ENCODE measurements at regions not wholly inside any gene's neighbourhood (a gene's known extent, or its start where the extent isn't known, plus 50 kb on each side); places are given as distances from the start of the nearest gene placed in this dataset.

- Histone ChIP-seq H3K27ac (ENCODE audit: low read depth, low read length) (no peak overlapping the region), H3K36me3 (ENCODE audit: control insufficient read depth in 2 of 3, insufficient read depth in 3 of 3, low read length in 3 of 3) (no peaks in the 10 kb centered on the region), H3K9me3 (ENCODE audit: control insufficient read depth in 2 of 3, low read length in 3 of 3) (no peaks in the 10 kb centered on the region), H3K4me3 (ENCODE audit: low read length) (no peak overlapping the region), H3K27me3 (ENCODE audit: control insufficient read depth in 2 of 2, insufficient read depth in 2 of 2, low read length in 2 of 2) (no peaks in the 10 kb centered on the region), H3K4me1 (ENCODE audit: control insufficient read depth in 2 of 2, insufficient read depth in 2 of 2, low read length in 2 of 2) (no peaks in the 10 kb centered on the region)
- Mint-ChIP-seq H3K27me3 (peaks cover 0 to 31% (median 20%) of the 10 kb centered on the region in 5 donors), H3K4me1 (no peaks in the 10 kb centered on the region), H3K4me3 (no peak overlapping the region), H3K36me3 (no peaks in the 10 kb centered on the region), H3K9me3 (peaks cover 0 to 5% (median 0%) of the 10 kb centered on the region in 11 donors), H3K27ac (no peak overlapping the region)
- ATAC-seq (no peak), DNase-seq (no peak)
- POLR2A ChIA-PET: no interaction called here
- intact Hi-C loops (cut with micrococcal nuclease): no loop called here
- CTCF ChIA-PET: interaction anchor here (0.6 to 0.7 kb wide), 3 partner anchors 463 to 1171 kb away, joined by 3 to 8 read pairs (median 3); no protein-coding TSS in a partner anchor
These were observed 89.6 kb upstream of the LGR5 start for GRCh38 chr12:71349950-71350349.

DNA sequence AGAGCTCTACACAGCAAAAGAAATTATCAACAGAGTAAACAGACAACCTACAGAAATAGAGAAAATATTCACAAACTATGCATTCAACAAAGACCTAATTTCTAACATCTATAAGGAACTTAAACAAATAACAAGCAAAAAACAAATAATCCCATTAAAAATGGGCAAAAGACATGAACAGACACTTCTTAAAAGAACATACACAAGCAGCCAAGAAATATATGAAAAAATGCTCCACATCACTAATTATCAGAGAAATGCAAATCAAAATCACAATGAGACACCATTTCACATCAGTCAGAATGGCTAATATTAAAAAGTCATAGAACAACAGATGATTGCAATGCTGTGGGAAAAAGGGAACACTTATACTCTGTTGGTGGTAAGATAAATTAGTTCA lies 100.7 kb upstream of the LGR5 start:
- intact Hi-C loops (cut with micrococcal nuclease): no loop called here
- no peaks in the 10 kb centered on the region for H3K36me3 Mint-ChIP-seq
- ChIA-PET POLR2A (no interaction called here), CTCF (no interaction called here)
- peaks cover 0 to 19% (median 7%) of the 10 kb centered on the region in 11 donors for H3K9me3 Mint-ChIP-seq
- H3K4me1 Mint-ChIP-seq: no peaks in the 10 kb centered on the region
- no peak overlapping the region for H3K27ac Mint-ChIP-seq
- H3K9me3 ChIP-seq (ENCODE audit: control insufficient read depth in 2 of 3, low read length in 3 of 3): peaks cover 0 to 4% (median 0%) of the 10 kb centered on the region in 3 experiments
- no peak overlapping the region for H3K27ac ChIP-seq (ENCODE audit: low read depth, low read length)
- ATAC-seq: no peak
- peaks cover 0 to 12% (median 0%) of the 10 kb centered on the region in 5 donors for H3K27me3 Mint-ChIP-seq
- H3K4me3 Mint-ChIP-seq: no peak overlapping the region
- no peak overlapping the region for H3K4me3 ChIP-seq (ENCODE audit: low read length)
- no peaks in the 10 kb centered on the region for H3K36me3 ChIP-seq (ENCODE audit: control insufficient read depth in 2 of 3, insufficient read depth in 3 of 3, low read length in 3 of 3)
- no peaks in the 10 kb centered on the region for H3K4me1 ChIP-seq (ENCODE audit: control insufficient read depth in 2 of 2, insufficient read depth in 2 of 2, low read length in 2 of 2)
- no peak for DNase-seq
- no peaks in the 10 kb centered on the region for H3K27me3 ChIP-seq (ENCODE audit: control insufficient read depth in 2 of 2, insufficient read depth in 2 of 2, low read length in 2 of 2)

DNA sequence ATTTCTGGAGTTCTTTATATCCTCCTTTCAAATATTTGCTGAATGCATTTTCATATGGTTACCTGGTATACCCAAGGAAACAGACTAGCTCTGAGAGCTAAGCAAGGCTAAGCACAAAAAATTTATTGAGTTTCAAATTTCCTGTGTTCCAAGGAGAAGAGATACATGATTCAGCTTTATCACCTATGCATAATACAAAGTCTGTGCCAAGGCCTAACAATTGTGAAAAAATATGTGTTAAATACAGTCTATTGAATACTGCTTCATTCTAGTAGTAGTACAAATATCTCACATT lies 103.7 kb upstream of the LGR5 start:
- no peak overlapping the region for H3K27ac Mint-ChIP-seq
- intact Hi-C loops (cut with micrococcal nuclease): no loop called here
- H3K27me3 ChIP-seq (ENCODE audit: control insufficient read depth in 2 of 2, insufficient read depth in 2 of 2, low read length in 2 of 2): no peaks in the 10 kb centered on the region
- no peaks in the 10 kb centered on the region for H3K4me1 ChIP-seq (ENCODE audit: control insufficient read depth in 2 of 2, insufficient read depth in 2 of 2, low read length in 2 of 2)
- H3K4me1 Mint-ChIP-seq: no peaks in the 10 kb centered on the region
- no peaks in the 10 kb centered on the region for H3K36me3 ChIP-seq (ENCODE audit: control insufficient read depth in 2 of 3, insufficient read depth in 3 of 3, low read length in 3 of 3)
- H3K36me3 Mint-ChIP-seq: no peaks in the 10 kb centered on the region
- no peaks in the 10 kb centered on the region for H3K9me3 ChIP-seq (ENCODE audit: control insufficient read depth in 2 of 3, low read length in 3 of 3)
- ATAC-seq: no peak
- POLR2A ChIA-PET: no interaction called here
- H3K27me3 Mint-ChIP-seq: peaks cover 0 to 12% (median 0%) of the 10 kb centered on the region in 5 donors
- no peak for DNase-seq
- CTCF ChIA-PET: no interaction called here
- H3K4me3 Mint-ChIP-seq: no peak overlapping the region
- H3K4me3 ChIP-seq (ENCODE audit: low read length): no peak overlapping the region
- H3K9me3 Mint-ChIP-seq: peaks cover 2 to 14% (median 5%) of the 10 kb centered on the region in 11 donors
- H3K27ac ChIP-seq (ENCODE audit: low read depth, low read length): no peak overlapping the region

GRCh38 chr12:71335151-71335962 lies 104.2 kb upstream of the LGR5 start:
- H3K36me3 Mint-ChIP-seq: no peaks in the 10 kb centered on the region
- H3K4me3 ChIP-seq (ENCODE audit: low read length): no peak overlapping the region
- H3K4me1 Mint-ChIP-seq: no peaks in the 10 kb centered on the region
- H3K27me3 ChIP-seq (ENCODE audit: control insufficient read depth in 2 of 2, insufficient read depth in 2 of 2, low read length in 2 of 2): no peaks in the 10 kb centered on the region
- H3K9me3 ChIP-seq (ENCODE audit: control insufficient read depth in 2 of 3, low read length in 3 of 3): no peaks in the 10 kb centered on the region
- peaks cover 0 to 12% (median 0%) of the 10 kb centered on the region in 5 donors for H3K27me3 Mint-ChIP-seq
- H3K4me1 ChIP-seq (ENCODE audit: control insufficient read depth in 2 of 2, insufficient read depth in 2 of 2, low read length in 2 of 2): no peaks in the 10 kb centered on the region
- DNase-seq (no peak), ATAC-seq (no peak)
- H3K27ac ChIP-seq (ENCODE audit: low read depth, low read length): no peak overlapping the region
- no peak overlapping the region for H3K4me3 Mint-ChIP-seq
- POLR2A ChIA-PET: no interaction called here
- H3K9me3 Mint-ChIP-seq: peaks cover 0 to 13% (median 4%) of the 10 kb centered on the region in 11 donors
- no peaks in the 10 kb centered on the region for H3K36me3 ChIP-seq (ENCODE audit: control insufficient read depth in 2 of 3, insufficient read depth in 3 of 3, low read length in 3 of 3)
- CTCF ChIA-PET: no interaction called here
- H3K27ac Mint-ChIP-seq: no peak overlapping the region
- intact Hi-C loops (cut with micrococcal nuclease): no loop called here

GRCh38 chr12:71333418-71333817 lies 106.2 kb upstream of the LGR5 start:
- POLR2A ChIA-PET: no interaction called here
- Histone ChIP-seq H3K27ac (ENCODE audit: low read depth, low read length) (no peak overlapping the region), H3K4me1 (ENCODE audit: control insufficient read depth in 2 of 2, insufficient read depth in 2 of 2, low read length in 2 of 2) (no peaks in the 10 kb centered on the region), H3K9me3 (ENCODE audit: control insufficient read depth in 2 of 3, low read length in 3 of 3) (no peaks in the 10 kb centered on the region), H3K36me3 (ENCODE audit: control insufficient read depth in 2 of 3, insufficient read depth in 3 of 3, low read length in 3 of 3) (no peaks in the 10 kb centered on the region), H3K4me3 (ENCODE audit: low read length) (no peak overlapping the region), H3K27me3 (ENCODE audit: control insufficient read depth in 2 of 2, insufficient read depth in 2 of 2, low read length in 2 of 2) (no peaks in the 10 kb centered on the region)
- H3K27me3 Mint-ChIP-seq: peaks cover 0 to 12% (median 0%) of the 10 kb centered on the region in 5 donors
- ATAC-seq: no peak
- no peak overlapping the region for H3K4me3 Mint-ChIP-seq
- no peaks in the 10 kb centered on the region for H3K36me3 Mint-ChIP-seq
- H3K27ac Mint-ChIP-seq: no peak overlapping the region
- DNase-seq: no peak
- CTCF ChIA-PET: no interaction called here
- peaks cover 0 to 16% (median 4%) of the 10 kb centered on the region in 11 donors for H3K9me3 Mint-ChIP-seq
- no peaks in the 10 kb centered on the region for H3K4me1 Mint-ChIP-seq
- intact Hi-C loops (cut with micrococcal nuclease): no loop called here

GRCh38 chr12:71329956-71330355 lies 109.6 kb upstream of the LGR5 start:
- intact Hi-C loops (cut with micrococcal nuclease): no loop called here

GRCh38 chr12:71321531-71321930 lies 118.1 kb upstream of the LGR5 start:
- no peaks in the 10 kb centered on the region for H3K4me1 ChIP-seq (ENCODE audit: control insufficient read depth in 2 of 2, insufficient read depth in 2 of 2, low read length in 2 of 2)
- Mint-ChIP-seq H3K36me3 (peaks cover 0 to 5% (median 0%) of the 10 kb centered on the region in 5 donors), H3K4me1 (no peaks in the 10 kb centered on the region), H3K9me3 (peaks cover 13 to 39% (median 27%) of the 10 kb centered on the region in 11 donors), H3K4me3 (no peak overlapping the region), H3K27ac (peak overlapping the region in 1 of 9 donors; percentile 27), H3K27me3 (peaks cover 0 to 7% (median 0%) of the 10 kb centered on the region in 5 donors)
- no peak for ATAC-seq
- intact Hi-C loops (cut with micrococcal nuclease): no loop called here
- no peak overlapping the region for H3K27ac ChIP-seq (ENCODE audit: low read depth, low read length)
- DNase-seq: no peak
- CTCF ChIA-PET: interaction anchor here (0.7 kb wide), 2 partner anchors 758 to 869 kb away, joined by 4 to 6 read pairs; no protein-coding TSS in a partner anchor
- H3K9me3 ChIP-seq (ENCODE audit: control insufficient read depth in 2 of 3, low read length in 3 of 3): peaks cover 0 to 16% (median 0%) of the 10 kb centered on the region in 3 experiments
- no peak overlapping the region for H3K4me3 ChIP-seq (ENCODE audit: low read length)
- H3K36me3 ChIP-seq (ENCODE audit: control insufficient read depth in 2 of 3, insufficient read depth in 3 of 3, low read length in 3 of 3): no peaks in the 10 kb centered on the region
- H3K27me3 ChIP-seq (ENCODE audit: control insufficient read depth in 2 of 2, insufficient read depth in 2 of 2, low read length in 2 of 2): no peaks in the 10 kb centered on the region
- POLR2A ChIA-PET: no interaction called here

More at GRCh38 chr12:71329956-71330355, 109.6 kb upstream of the LGR5 start:
- H3K27me3 Mint-ChIP-seq: no peaks in the 10 kb centered on the region
- CTCF ChIA-PET: no interaction called here
- Histone ChIP-seq H3K4me3 (ENCODE audit: low read length) (no peak overlapping the region), H3K27ac (ENCODE audit: low read depth, low read length) (no peak overlapping the region), H3K36me3 (ENCODE audit: control insufficient read depth in 2 of 3, insufficient read depth in 3 of 3, low read length in 3 of 3) (no peaks in the 10 kb centered on the region), H3K27me3 (ENCODE audit: control insufficient read depth in 2 of 2, insufficient read depth in 2 of 2, low read length in 2 of 2) (no peaks in the 10 kb centered on the region), H3K4me1 (ENCODE audit: control insufficient read depth in 2 of 2, insufficient read depth in 2 of 2, low read length in 2 of 2) (no peaks in the 10 kb centered on the region), H3K9me3 (ENCODE audit: control insufficient read depth in 2 of 3, low read length in 3 of 3) (no peaks in the 10 kb centered on the region)
- DNase-seq (no peak), ATAC-seq (no peak)
- H3K36me3 Mint-ChIP-seq: no peaks in the 10 kb centered on the region
- H3K4me1 Mint-ChIP-seq: no peaks in the 10 kb centered on the region
- no peak overlapping the region for H3K4me3 Mint-ChIP-seq
- POLR2A ChIA-PET: no interaction called here
- H3K27ac Mint-ChIP-seq: no peak overlapping the region
- peaks cover 0 to 8% (median 4%) of the 10 kb centered on the region in 11 donors for H3K9me3 Mint-ChIP-seq
